ENCODE measurements at regions not wholly inside any gene's neighbourhood (a gene's known extent, or its start where the extent isn't known, plus 50 kb on each side); places are given as distances from the start of the nearest gene placed in this dataset.
"Not testable (repeated sequence)": the region's sequence is repeated elsewhere in the genome, so short reads cannot be mapped to it uniquely, and the experiment has no call there.

- no peak for TF ChIP-seq CTCF (IDR thresholded peaks at IDR 0.05)
- TF ChIP-seq REST (IDR thresholded peaks at IDR 0.05; ENCODE audit: insufficient read depth in 1 of 2, low read depth in 2 of 2, low read length in 1 of 2) = no peak
- no peak for TF ChIP-seq POLR2AphosphoS5 (IDR thresholded peaks at IDR 0.05; ENCODE audit: low read depth, low read length)
- no peak for TF ChIP-seq SIN3A (IDR thresholded peaks at IDR 0.05; ENCODE audit: borderline replicate concordance, insufficient read depth, low read depth, low read length)
- no peak for TF ChIP-seq TCF7L2 (IDR thresholded peaks at IDR 0.05; ENCODE audit: low read depth, low read length)
- Histone ChIP-seq H3K4me3 (ENCODE audit: low read depth in 2 of 2, low read length in 2 of 2) (no peak overlapping the region), H3K36me3 (ENCODE audit: control insufficient read depth, insufficient read depth, low read length) (no peaks in the 10 kb centered on the region), H3K27ac (ENCODE audit: low read length) (no peak overlapping the region), H3K27me3 (ENCODE audit: control insufficient read depth, insufficient read depth, low read length) (no peaks in the 10 kb centered on the region), H3K9me3 (ENCODE audit: control insufficient read depth, insufficient read depth, low read depth, low read length) (no peaks in the 10 kb centered on the region), H3K4me1 (ENCODE audit: control insufficient read depth, insufficient read depth, low read length) (no peaks in the 10 kb centered on the region)
- in situ Hi-C loops (cut with HindIII; ENCODE audit: low pct_unique_long_range_greater_than_20kb, low sequenced_read_pairs) = no loop called here
- ATAC-seq = no peak
- CTCF ChIA-PET = no interaction called here
- BruUV-seq (replicated peaks) = no TSS peak
- intact Hi-C loops (cut with micrococcal nuclease; ENCODE audit: unreplicated experiment) = no loop called here
- POLR2A ChIA-PET = no interaction called here
- no peak for DNase-seq (ENCODE audit: low read depth, low spot score)
Measured at GRCh38 chr4:81673961-81674360, 202.3 kb upstream of the RASGEF1B start.

DNA sequence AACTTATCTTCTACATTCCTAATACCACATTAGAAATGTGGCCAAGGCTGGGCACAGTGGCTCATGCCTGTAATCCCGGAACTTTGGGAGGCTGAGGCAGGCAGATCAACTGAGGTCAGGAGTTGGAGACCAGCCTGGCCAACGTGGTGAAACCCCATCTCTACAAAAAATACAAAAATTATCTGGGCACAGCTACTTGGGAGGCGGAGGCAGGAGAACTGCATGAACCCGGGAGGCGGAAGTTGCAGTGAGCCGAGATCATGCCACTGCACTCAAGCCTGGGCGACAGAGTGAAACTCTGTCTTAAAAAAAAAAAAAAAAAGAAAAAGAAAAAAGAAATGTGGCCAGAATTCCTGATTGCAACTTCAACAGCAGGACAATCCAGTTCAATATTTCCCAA lies 196.6 kb upstream of the RASGEF1B start:
- H3K27me3 ChIP-seq (ENCODE audit: control insufficient read depth, insufficient read depth, low read length); H3K36me3 ChIP-seq (ENCODE audit: control insufficient read depth, insufficient read depth, low read length); H3K4me1 ChIP-seq (ENCODE audit: control insufficient read depth, insufficient read depth, low read length); H3K9me3 ChIP-seq (ENCODE audit: control insufficient read depth, insufficient read depth, low read depth, low read length); intact Hi-C loops (cut with micrococcal nuclease; ENCODE audit: unreplicated experiment); POLR2A ChIA-PET; H3K27ac ChIP-seq (ENCODE audit: low read length); DNase-seq (ENCODE audit: low read depth, low spot score); ATAC-seq; CTCF ChIA-PET; in situ Hi-C loops (cut with HindIII; ENCODE audit: low pct_unique_long_range_greater_than_20kb, low sequenced_read_pairs); H3K4me3 ChIP-seq (ENCODE audit: low read depth in 2 of 2, low read length in 2 of 2); BruUV-seq (replicated peaks): not testable (repeated sequence)

DNA sequence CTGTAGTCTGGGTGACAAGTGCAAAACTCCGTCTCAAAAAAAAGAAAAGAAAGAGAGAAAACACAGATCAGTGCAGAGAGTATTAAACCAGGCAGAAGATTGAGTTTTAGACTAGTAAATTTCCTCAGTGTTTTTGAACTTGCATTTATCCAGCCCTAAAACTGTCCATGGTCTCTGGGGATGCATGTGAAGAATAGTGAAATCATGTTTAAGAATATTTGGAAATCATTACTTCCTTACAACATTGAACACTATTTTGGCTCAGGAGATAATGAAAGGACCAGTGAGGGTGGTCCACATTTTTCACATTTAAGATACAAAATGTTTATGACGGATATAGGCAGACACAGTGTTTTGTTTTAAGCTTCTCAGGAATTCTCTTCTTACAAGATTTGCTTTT lies 195.8 kb upstream of the RASGEF1B start:
- BruUV-seq (replicated peaks) = no TSS peak
- TF ChIP-seq REST (IDR thresholded peaks at IDR 0.05; ENCODE audit: insufficient read depth in 1 of 2, low read depth in 2 of 2, low read length in 1 of 2) (no peak), CTCF (IDR thresholded peaks at IDR 0.05) (no peak), SIN3A (IDR thresholded peaks at IDR 0.05; ENCODE audit: borderline replicate concordance, insufficient read depth, low read depth, low read length) (no peak), TCF7L2 (IDR thresholded peaks at IDR 0.05; ENCODE audit: low read depth, low read length) (no peak), POLR2AphosphoS5 (IDR thresholded peaks at IDR 0.05; ENCODE audit: low read depth, low read length) (no peak)
- intact Hi-C loops (cut with micrococcal nuclease; ENCODE audit: unreplicated experiment) (no loop called here), in situ Hi-C loops (cut with HindIII; ENCODE audit: low pct_unique_long_range_greater_than_20kb, low sequenced_read_pairs) (no loop called here)
- H3K27me3 ChIP-seq (ENCODE audit: control insufficient read depth, insufficient read depth, low read length) = no peaks in the 10 kb centered on the region
- no peaks in the 10 kb centered on the region for H3K36me3 ChIP-seq (ENCODE audit: control insufficient read depth, insufficient read depth, low read length)
- POLR2A ChIA-PET = no interaction called here
- ATAC-seq (no peak), DNase-seq (ENCODE audit: low read depth, low spot score) (no peak)
- no peak overlapping the region for H3K27ac ChIP-seq (ENCODE audit: low read length)
- CTCF ChIA-PET = no interaction called here
- H3K4me3 ChIP-seq (ENCODE audit: low read depth in 2 of 2, low read length in 2 of 2) = no peak overlapping the region
- H3K4me1 ChIP-seq (ENCODE audit: control insufficient read depth, insufficient read depth, low read length) = no peaks in the 10 kb centered on the region
- H3K9me3 ChIP-seq (ENCODE audit: control insufficient read depth, insufficient read depth, low read depth, low read length) = no peaks in the 10 kb centered on the region

Measured in Panc1 (cell line).